SKM-1 treated with dmso at 0.1 percent for 144 hours (cell line): ENCODE measurements at regions not wholly inside any gene's neighbourhood (a gene's known extent, or its start where the extent isn't known, plus 50 kb on each side); places are given as distances from the start of the nearest gene placed in this dataset.

Experiments
- DNase-seq: peaks from one replicate; lab custom pipeline; 2025; ENCODE audit not compliant: unreplicated experiment; lab: John Stamatoyannopoulos, UW

GRCh38 chr16:86185089-86185488 is 286.1 kb downstream of the IRF8 start:
- DNase-seq: no peak

DNA sequence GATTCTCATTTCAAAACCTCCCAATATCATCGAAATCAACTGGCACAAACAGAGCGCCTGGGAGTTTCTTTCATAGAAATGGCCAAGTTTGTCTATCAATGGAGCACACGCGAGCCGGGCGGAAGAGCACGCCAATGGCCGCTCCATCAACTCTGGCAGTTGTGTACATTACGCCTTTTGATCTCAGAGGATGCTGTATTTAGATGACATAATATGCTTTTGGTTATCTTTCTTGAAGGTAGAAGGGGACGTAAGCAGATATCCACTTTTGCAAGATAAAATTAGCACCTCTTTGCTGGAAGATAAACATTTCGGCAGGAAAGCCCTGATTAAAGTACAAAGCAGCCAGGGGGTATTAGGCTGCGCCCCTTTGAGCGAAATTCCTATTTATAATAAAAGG is 287.4 kb downstream of the IRF8 start:
- no peak for DNase-seq

GRCh38 chr16:86189934-86190333 is 291.0 kb downstream of the IRF8 start:
- no peak for DNase-seq

GRCh38 chr16:86191663-86192062 is 292.7 kb downstream of the IRF8 start:
- DNase-seq: no peak

- no peak for DNase-seq
These were observed 294.7 kb downstream of the IRF8 start for GRCh38 chr16:86193528-86194193.

GRCh38 chr16:86195863-86196630 is 297.1 kb downstream of the IRF8 start:
- no peak for DNase-seq

- DNase-seq: no peak
These were observed 297.9 kb downstream of the IRF8 start for GRCh38 chr16:86196687-86197391.

- no peak for DNase-seq
These were observed 299.5 kb downstream of the IRF8 start for GRCh38 chr16:86198206-86199118.

DNA sequence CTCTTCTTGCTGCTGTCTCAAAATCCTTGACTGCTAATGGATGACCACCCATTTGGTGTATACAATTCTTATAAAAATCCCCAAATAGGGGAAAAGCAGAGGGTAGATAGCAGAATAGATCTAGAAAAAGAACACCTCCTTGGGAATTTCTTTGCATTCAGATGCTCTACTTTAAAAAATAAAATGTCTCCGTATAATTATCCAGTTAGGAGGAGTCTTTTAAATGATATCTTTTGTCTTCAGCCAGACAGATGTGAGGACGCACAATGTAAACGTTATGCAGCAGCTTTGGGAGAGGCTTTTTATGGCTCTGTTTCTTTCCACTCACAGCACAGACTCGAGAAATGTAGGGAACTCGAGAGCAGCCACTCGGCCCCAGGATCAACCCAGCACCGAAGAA is 300.2 kb downstream of the IRF8 start:
- DNase-seq: no peak

GRCh38 chr16:86199871-86200695 is 301.1 kb downstream of the IRF8 start:
- no peak for DNase-seq

DNA sequence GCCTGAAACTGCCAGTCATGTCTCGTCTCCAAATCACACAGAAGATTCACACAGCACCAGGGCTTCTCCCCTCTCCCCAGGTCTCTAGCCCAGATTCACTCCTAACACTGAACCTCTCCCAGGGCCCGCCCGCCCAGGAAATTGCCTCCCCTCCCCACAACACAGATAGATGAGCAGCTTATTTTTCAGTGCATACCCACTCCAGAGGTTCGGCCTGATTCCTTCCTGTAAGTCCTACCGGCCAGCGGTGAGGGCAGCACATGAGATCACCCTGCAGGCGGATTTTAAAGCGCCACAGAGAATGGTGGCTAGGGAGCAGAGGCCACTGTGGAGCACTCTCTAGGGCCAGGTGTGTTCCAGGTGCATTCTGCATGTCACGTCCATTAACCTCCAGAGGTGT is 301.8 kb downstream of the IRF8 start:
- no peak for DNase-seq

DNA sequence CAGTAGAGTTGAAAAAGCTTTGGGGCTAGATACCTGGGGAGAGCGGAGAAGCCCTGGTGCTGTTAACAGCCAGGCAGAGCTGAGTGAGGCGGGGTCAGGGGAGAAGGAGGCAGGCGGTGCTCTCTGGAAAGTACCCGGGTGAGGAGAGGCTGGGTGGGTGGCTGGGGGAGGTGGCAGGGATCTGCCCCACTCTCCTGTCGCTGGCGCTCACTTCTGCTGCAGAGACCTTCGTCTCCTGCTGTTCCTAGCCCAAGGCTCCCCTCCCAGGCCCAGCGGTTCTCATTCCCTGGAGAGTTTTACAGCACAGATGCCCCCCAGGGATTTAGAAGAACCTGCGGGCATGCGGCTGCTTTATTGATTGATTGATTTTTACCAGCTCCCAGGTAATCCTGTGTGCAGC is 302.8 kb downstream of the IRF8 start:
- DNase-seq: no peak

DNA sequence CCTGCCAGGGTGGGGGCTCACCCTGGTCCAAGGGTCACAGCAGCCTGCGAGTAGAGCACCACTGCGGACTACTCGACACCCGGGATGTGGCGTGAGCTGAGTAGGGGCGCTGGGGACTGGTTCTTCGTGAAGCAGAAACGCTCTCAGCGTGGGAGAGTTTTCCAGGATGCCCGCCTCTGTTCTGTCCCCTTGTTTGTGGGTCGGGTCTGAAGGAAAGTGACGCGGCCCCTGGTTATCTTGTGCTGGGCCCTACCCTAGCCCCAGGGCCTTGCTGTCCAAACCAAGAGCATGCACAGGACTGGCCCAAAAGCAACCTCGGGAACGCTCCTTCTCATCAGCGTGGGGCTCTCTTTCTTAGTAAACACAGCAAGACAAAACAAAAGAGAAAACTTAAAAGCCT is 303.3 kb downstream of the IRF8 start:
- DNase-seq: no peak

DNA sequence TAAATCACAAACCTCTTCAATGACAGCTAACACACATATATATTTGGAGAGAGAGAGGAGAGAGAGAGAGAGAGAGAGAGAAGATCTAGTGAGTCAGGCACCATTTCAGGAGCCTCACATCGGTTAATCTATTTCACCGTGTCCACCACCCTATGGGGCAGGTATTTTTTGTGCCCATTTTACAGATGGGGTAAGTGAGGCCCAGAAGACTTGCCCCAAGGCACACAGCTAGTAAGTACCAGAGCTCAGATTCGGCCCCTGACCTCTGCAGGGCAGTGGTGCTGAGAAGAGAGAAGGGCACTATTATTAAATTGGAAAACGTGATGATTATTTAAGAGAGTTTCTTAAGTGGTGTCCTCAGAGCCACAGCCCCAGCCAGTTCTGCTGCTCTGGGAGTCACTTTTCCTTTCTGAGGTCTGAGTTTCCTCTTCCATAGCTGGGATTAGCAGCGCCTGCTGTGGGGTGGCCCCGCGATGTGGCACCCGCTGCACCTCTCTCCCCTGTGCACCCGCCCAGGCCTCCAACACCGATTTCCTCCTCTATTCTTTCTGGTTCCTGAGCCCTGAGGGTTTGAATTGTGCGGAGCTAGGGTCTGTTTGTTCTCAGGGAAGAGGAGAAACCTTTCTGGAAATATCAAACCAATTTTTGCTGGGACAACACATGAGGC is 303.9 kb downstream of the IRF8 start:
- DNase-seq: no peak

- DNase-seq: no peak
These were observed 304.8 kb downstream of the IRF8 start for GRCh38 chr16:86203557-86204275.

GRCh38 chr16:86205521-86206245 is 304.6 kb upstream of the FOXF1 start:
- no peak for DNase-seq

DNA sequence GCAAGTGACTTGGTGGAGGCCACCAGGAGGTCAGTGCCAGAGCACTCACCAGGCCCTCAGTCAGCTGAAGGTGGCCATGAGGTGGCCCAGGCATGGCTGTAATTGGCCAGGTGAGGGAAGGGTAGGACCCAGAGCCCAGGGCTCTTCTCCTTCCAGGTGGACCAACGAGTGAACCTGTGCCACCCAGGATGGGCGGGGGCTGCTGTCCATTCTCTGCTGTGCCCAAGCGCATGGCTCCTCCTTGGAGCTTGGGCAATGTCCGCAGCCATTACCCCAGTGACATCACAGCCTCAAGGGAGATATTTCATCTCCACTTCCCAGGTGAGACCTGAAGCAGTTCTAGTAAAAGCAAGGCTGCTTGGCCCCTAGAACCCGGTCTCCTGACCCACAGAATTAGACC is 303.0 kb upstream of the FOXF1 start:
- DNase-seq: no peak

- DNase-seq: no peak
These were observed 301.1 kb upstream of the FOXF1 start for GRCh38 chr16:86209202-86209601.
